ENCODE measurements at regions not wholly inside any gene's neighbourhood (a gene's known extent, or its start where the extent isn't known, plus 50 kb on each side); places are given as distances from the start of the nearest gene placed in this dataset.

GRCh38 chr21:33997436-33997835 lies 75.9 kb upstream of the MRPS6 start:
- no peak for TF ChIP-seq CTCF (IDR thresholded peaks at IDR 0.05; ENCODE audit: insufficient read depth, low read depth, low read length)
- no peak for TF ChIP-seq EZH2 (IDR thresholded peaks at IDR 0.05; ENCODE audit: insufficient read depth, low read length)
